TTC549 (cell line): ENCODE measurements at regions not wholly inside any gene's neighbourhood (a gene's known extent, or its start where the extent isn't known, plus 50 kb on each side); places are given as distances from the start of the nearest gene placed in this dataset.

ENCODE experiments used
- FAIRE-seq: peaks from 2 replicates; lab custom pipeline; 2012; peaks lifted over from hg19 to GRCh38; lab: Jason Lieb, UNC

GRCh38 chr22:19574247-19574646 lies 50.0 kb upstream of the CLDN5 start:
- no peak for FAIRE-seq

- FAIRE-seq = no peak
These were observed 52.5 kb upstream of the CLDN5 start for GRCh38 chr22:19576460-19577421.

DNA sequence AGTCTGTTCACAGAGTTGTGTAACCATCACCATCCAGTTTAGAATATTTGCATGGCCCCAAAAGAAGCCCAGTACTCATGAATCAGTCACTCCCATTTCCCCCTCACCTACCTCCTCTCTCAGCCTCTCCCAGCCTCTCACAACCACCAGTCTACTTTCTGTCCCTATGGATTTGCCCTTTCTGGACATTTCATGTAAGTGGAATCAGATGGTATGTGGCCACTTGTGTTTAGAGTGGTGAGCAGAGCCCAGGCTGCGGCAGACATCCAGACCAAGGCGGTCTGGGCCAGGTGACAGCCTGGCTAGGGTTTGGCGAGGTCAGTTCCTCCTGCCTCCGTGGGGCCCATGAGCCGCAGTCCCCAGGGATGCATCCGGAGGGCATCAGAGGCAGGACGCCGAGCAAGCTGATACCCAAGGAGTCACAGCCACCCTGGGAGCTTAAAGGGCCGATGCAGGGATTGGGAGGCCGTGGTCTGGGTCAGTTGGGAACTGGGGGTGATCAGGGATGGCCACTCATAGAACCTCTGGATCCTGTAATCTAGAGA lies 53.3 kb upstream of the CLDN5 start:
- no peak for FAIRE-seq

GRCh38 chr22:19578180-19579004 lies 54.2 kb upstream of the CLDN5 start:
- FAIRE-seq = no peak

GRCh38 chr22:19579115-19579811 lies 55.1 kb upstream of the CLDN5 start:
- no peak for FAIRE-seq

GRCh38 chr22:19579880-19580279 lies 55.7 kb upstream of the CLDN5 start:
- no peak for FAIRE-seq

DNA sequence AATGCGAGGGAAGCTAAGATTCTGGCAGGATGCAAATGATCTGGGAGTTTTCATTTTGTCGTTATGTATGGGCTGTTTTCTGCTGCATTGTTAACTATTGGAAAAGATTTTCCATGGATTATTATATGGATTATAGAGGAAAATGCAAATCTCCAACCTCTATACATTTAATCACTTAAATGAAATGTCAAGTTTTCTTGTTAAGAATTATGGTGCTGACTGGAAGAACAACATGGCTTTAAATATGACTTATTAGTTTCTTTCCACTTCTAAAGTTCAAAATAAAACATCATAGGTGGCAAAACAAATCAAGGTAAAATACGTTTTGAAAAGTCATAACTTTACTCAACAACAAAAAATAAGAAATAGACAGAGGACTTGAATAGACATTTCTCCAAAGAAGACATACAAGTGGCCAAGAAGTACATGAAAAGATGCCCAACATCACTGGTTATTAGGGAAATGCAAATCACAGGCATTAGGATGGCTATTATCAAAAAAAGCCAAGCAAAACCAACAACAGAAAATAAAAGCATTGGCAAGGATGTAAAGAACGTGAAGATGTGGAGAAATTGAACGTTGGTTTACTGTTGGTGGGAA lies 56.2 kb upstream of the CLDN5 start:
- no peak for FAIRE-seq

DNA sequence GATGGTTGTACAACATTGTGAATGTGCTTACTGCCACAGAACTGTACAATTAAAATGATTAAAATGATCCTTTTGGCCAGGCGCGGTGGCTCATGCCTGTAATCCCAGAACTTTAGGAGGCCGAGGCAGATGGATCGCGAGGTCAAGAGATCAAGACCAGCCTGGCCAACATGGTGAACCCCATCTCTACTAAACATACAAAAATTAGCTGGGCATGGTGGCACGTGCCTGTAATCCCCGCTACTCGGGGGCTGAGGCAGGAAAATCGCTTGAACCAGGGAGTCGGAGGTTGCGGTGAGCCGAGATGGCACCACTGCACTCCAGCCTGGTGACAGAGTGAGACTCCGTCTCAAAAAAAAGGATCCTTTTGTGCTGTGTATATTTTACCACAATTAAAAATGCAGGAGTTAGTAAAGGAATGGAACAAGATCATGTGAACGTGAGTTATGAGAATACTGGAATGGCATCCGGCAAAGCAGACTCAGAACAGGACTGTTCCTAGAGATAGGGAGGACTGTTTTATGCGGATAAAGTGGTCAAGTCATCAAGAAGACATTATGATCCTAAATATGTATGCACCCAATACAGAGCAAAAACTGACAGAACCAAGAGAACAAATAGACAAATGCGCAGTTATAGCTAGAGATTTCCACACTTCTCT lies 58.0 kb upstream of the CLDN5 start:
- FAIRE-seq = no peak

DNA sequence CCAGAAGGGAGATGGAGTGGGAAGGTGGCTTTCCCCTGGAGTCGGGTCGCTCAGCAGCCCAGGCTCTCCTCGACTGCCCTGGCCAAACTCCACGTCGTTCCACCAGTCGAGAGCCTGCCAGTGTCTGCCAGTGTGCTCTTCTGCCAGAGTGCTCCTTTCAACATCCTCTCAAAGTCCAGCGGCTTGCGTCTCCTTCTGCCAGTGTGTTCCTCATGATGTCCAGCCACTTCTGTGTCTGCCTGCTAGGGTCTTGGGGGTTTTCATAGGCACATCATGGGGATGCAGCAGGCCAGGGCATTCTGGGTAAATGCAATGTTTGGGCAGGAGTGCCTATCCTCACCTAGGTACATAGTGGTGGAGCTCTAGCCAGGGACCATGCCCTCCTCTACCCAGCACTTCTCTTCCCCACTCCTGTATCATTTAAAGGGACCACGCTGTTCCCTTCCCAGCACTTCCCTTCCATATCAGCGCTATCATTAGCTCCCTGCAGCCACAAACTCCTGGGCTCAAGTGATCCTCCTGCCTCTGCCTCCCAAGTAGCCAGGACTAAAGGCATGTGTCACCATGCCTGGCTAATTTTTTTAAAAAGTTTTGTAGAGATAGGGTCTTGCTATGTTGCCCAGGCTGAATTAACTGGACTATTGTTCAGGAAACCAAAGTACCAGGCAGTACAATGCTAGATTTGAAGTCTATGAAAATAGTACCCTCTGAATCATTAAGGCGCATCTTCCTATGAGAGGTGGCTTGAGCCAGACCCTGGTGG lies 62.9 kb upstream of the CLDN5 start:
- no peak for FAIRE-seq

GRCh38 chr22:19590696-19591095 lies 66.5 kb upstream of the CLDN5 start:
- no peak for FAIRE-seq

DNA sequence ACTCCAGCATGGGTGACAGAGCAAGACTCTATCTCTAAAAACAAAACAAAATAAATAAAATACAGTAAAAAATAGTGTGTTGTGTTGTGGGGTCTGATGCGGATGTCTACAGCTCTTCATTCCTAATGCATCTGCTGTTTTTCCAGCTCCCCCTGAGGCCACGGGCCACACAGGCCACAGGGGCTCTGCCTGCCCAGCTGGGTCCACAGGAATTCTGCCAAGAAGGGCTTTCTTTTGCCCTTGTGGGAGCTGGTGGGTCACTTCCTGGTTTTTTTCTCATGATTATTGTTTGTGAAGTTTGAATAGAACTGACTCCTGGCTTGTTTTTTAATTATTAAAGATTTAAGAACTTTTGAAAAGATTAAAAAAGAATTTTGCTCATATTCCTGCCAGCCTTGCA lies 67.4 kb upstream of the CLDN5 start:
- no peak for FAIRE-seq

DNA sequence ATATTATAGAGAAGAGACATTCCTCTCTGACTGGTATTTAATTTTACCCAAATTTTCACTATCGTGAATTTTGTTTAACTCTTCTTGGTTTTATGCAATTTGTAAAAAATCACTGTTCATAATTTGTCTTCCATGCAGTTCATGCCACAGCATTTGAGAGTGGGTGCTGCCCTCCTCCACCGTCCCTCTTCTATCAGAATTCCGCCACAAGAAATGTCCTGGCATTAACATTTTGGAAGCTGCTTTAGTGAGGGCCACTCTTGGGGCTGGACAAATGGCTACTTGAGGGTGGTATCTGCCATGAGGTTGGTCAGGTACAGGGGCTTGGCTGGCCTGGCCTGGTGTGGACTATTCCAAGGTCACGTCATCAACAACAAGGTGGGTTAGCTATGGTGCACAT lies 68.3 kb upstream of the CLDN5 start:
- no peak for FAIRE-seq

- no peak for FAIRE-seq
These were observed 69.9 kb upstream of the CLDN5 start for GRCh38 chr22:19593991-19594569.

DNA sequence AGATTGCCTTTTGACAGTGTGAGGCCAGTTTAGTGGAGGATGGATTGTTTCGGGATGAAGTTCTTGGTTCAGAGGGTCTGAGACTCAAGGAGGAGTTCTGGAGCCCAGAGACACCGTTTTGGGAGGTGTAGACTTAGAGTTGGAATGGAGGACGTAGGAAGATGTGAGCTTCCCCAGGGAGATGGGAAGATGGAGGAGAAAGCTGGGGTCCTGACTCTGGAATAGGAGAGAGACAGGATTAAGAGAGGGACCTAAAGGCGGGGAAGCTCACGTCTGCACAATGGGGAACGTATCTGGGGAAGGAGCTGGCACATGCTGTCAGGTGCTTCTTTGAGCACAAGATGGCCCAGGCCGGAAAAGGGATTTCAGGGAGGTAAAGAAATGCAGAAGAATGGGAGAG lies 71.3 kb upstream of the CLDN5 start:
- no peak for FAIRE-seq

- FAIRE-seq = no peak
These were observed 72.6 kb upstream of the CLDN5 start for GRCh38 chr22:19596680-19597398.

GRCh38 chr22:19597399-19597735 lies 73.2 kb upstream of the CLDN5 start:
- no peak for FAIRE-seq

- FAIRE-seq = no peak
These were observed 74.0 kb upstream of the CLDN5 start for GRCh38 chr22:19598054-19598855.

DNA sequence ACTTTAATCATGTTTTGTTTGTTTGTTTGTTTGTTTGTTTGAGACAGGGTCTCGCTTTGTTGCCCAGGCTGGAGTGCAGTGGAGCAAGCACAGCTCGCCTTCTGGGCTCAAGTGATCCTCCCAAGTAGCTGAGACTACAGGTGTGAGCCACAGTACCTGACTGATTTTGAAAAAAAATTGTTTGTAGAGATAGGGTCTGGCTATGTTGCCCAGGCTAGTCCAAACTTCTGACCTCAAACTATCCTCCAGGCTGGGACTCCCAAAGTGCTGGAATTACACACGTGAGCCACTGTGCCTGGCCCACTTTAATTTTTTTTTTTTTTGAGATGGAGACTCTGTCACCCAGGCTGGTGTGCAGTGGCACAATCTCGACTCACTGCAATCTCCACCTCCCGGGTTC lies 74.8 kb upstream of the CLDN5 start:
- no peak for FAIRE-seq
